SH-SY5Y (cell line): ENCODE measurements at regions not wholly inside any gene's neighbourhood (a gene's known extent, or its start where the extent isn't known, plus 50 kb on each side); places are given as distances from the start of the nearest gene placed in this dataset.

Experiments used
- GATA2 ChIP-seq: IDR thresholded peaks from 2 replicates; pipeline ENCODE4 v1.6.1; 2011; ENCODE audit warnings: mild to moderate bottlenecking, low read depth, low read length
- GATA3 ChIP-seq: IDR thresholded peaks from 2 replicates; pipeline ENCODE4 v1.6.1; 2011; ENCODE audit warnings: low read depth, mild to moderate bottlenecking, low read length, moderate library complexity

DNA sequence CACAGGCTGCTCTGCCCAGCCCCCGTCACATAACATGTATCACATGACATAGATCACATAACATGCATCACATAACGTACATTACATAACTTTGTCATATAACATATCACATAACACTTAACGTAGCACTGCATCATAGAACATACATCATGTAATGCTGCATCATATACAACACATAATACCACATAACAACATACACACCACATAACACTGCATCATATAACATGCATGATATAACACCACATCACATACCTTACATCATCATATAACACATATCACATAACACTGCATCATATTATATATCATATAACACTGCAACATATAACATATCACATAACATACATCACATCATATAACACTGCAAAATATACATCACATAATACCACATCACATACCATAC, 83.8 kb downstream of the AXIN2 start:
- TF ChIP-seq GATA2 (no peak), GATA3 (no peak)

DNA sequence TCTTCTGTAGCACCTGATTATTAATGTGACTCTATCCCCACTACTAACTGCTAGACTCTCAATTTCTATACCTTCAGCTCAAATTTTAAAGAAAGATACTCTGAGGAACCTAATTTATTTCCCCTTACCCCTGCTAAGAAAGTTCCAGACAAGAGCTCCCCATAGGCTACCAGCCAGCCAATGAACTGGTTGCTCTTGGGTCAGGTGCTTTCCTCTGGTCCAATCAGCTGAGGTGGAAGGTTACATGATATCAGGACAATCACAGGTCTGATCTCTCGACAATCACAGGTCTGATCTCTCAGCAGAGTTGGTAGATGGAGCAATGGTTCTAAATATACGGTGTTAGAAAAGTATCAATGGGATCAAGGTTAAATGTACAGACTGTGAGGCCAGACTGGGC, 86.8 kb downstream of the AXIN2 start:
- no peak for TF ChIP-seq GATA2
- no peak for TF ChIP-seq GATA3

DNA sequence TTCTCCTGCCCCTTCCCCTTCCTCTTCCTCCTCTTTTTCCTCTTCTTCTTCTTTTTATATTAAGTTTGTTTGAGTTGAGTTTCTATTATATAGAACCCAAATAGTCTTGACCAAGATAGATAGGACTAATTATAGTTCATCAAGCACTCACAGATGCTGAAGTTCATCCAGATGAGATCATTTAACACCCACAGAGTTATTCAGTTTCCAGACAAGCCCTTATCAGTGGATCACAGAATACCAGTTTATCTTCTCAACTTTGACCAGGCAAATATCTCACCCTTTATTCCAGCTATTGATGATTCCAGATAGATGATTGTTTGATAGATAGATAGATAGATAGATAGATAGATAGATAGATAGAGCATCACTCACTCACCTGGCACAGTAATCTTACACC, 87.5 kb downstream of the AXIN2 start:
- TF ChIP-seq GATA3 = no peak
- TF ChIP-seq GATA2 = no peak

DNA sequence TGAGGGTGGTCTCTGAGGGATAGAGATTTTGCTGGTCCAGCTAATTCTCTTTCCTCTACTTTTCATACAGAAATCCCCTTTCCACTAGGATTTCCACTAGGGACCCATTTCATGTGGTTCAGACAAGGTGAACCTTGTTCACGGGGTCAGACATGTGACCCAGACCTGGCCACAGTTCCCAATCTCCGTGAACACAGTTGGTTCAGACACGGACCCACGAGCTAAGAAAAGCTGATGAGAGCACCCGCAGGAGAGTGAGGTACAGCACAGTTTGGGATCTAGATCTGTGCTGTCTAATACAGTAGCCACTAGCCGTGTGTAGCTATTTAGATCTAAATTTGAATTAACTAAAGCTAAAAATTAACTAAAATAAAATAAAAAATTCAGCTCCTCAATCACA, 88.1 kb downstream of the AXIN2 start:
- TF ChIP-seq GATA3 (no peak), GATA2 (no peak)

DNA sequence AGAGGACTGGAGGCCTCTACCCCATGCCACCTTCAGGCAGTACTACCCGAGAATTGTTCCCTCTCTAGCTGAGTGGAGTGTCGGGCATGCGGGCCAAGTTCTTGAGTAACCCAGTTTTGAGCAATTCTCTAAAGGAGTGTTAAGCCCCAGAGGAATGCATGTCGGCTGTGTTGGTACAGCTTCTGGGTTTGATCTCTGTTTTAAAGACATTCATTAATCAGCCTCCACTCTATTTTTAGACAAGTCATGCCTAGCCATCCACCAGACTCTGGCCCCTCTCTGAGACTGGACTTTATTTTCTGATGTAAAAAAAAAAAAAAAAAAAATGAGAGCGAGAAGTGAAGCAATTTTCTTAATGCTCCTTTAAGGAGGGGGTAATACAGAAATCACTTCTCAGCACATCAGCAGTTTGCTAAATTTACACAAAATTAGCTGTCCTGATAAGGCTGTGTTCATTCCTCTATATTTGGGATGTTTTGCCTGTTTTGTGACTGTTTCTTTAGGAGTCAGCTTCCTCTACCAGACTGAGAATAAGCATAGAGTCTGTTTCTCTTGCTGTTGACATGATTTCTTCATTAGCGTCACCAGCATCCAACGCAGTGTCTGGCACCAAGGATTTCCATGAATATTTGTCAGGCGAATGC, 88.7 kb downstream of the AXIN2 start:
- no peak for TF ChIP-seq GATA3
- no peak for TF ChIP-seq GATA2

DNA sequence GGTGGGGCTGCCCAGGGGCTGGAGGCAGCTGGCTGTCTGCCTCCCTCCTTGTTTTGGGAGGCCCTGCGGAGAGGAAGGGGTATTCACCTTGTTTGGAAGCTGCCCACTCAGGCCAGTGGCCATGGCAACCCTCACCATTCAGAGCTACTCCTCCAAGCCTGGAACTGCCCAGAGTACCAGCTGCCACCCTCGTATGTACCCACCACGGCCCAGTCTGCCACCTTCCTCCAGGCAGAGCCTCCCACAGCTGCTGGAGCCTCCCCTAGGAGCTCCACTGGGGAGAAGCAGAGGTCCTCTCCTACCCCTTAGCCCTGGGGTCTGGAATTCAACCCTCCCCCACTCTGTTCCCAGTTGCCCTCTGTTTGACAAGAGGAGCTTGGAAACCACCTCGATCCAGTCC, 90.7 kb downstream of the AXIN2 start:
- TF ChIP-seq GATA2 (no peak), GATA3 (no peak)

DNA sequence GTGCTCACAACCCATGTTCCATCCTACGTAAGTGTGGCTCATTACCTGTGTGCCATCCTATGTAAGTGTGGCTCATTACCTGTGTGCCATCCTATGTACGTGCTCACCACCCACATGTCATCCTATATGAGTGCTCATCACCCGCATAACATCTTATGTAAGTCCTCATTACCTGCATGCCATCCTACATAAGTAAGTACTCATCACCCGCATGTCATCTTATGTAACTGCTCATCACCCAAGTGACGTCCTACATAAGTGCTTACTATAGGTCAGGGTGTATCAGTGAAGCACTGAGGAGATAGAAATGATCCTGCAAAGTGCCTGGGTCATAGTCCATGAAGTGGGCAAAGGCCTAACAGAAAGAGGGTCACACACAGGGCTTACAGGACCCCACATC, 93.1 kb downstream of the AXIN2 start:
- no peak for TF ChIP-seq GATA3
- TF ChIP-seq GATA2 = no peak

DNA sequence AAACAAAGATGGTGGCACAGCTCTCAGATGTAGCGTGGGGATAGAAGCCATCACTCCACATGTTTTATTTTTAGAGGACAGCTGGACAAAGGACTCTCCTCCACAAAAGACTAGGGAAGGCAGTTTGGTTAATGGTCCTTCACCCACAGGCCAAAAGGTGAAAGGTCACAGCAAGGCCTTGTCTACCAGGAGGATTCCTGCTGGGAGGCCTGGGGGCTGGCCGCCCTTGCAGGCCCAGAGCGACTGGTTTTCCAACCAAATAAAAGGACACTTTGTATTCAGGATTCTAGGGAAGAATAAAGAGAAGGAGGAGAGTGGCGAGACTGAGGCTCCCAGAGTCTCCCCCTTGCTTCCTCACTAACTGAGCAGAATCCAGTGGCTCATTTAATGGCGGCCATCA, 94.3 kb downstream of the AXIN2 start:
- TF ChIP-seq GATA2 = no peak
- no peak for TF ChIP-seq GATA3

DNA sequence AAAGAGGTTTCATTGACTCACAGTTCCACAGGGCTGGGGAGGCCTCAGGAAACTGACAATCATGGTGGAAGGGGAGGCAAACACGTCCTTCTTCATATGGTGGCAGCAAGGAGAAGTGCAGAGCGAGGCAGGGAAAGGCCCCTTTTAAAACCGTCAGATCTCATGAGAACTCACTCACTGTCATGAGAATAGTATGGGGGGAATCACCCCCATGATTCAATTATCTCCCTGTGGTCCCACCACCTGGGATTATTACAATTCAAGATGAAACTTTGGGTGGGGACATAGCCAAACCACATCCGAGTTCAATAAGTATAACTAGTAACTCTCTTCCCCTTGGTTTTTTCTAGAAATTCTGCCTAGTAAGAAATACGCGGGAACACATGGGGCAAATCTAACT, 94.9 kb downstream of the AXIN2 start:
- TF ChIP-seq GATA3 (no peak), GATA2 (no peak)

DNA sequence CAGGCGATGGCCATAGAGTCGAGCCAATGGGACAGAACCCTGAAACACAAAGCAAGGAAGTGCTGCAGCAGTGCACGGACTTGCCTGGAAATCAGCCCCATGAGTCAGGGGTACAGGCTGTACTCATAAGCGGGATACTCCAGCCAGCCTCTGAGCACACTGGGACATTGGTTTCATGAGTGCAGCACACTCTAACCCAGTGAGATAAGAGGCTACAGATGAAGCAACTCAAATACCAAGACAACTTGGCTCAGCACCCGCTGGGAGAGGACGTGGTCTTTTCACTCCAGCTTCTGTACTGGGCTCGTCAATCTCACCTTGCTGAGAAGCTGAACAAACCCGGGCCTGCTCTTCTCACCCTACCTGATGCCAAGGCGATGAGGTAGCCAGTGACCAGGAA, 98.2 kb downstream of the AXIN2 start:
- TF ChIP-seq GATA2 = no peak
- TF ChIP-seq GATA3 = no peak

DNA sequence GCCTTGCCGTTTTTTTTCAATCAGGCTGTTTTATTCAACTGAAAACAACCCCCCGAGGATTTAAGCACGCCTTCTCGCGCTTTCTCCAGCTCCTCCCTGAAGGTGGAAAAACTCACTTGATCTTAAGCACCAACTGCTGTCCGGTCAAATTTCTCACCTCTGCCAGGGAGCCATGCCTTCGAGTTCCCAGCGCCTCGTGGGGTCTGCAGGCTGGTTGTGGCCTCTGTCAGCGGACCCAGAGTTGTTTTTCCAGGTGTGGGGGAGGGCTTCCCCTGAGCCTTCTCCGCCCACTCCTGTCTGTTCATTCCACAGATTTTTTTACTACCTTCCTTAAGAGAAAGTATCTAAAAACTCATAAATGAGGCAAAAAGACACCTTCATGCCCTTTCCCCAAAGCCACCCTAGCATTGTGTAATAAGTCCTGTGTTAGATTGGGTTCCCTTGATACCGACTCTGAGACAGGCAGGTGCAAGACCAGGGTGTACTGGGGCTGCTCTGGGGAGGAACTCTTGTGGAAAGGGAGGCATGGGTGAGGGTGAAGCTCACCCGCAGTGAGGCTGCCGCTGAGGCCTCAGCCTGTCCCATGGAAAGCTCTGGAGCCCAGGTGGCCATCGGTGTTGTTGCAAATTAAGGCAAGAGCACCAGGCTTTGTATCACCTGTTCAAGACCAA, 101.6 kb downstream of the AXIN2 start:
- TF ChIP-seq GATA3 (no peak), GATA2 (no peak)

DNA sequence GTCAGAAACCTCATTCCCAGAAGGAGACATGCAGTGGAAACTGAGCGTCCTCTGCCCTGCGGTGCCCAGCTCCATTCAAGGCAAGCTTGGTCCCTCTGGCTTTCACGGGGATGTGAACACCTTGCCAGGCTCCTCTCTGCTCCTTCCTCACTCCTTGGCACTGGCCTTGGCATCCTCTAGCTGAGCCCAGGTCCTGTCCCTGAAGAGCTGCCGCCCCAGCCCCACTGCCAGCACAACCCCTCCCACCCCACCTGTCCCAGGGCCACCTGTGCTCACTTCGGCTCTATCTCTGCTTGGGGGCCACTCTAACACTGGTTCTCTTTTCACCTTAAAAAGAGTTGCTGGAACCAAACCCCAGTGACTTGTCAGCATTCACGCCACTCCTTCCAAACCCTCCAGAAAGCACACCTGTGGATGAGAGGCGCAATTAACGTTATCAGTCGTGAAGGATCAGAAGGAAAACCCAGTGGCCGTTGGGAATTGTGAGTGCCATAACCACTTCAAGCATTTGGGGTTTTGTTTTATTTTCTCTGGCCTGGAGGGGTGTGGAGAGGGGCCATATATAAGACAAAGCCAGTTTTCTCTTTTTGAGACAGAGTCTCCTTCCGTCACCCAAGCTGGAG, 103.7 kb downstream of the AXIN2 start:
- TF ChIP-seq GATA2 (no peak), GATA3 (no peak)

DNA sequence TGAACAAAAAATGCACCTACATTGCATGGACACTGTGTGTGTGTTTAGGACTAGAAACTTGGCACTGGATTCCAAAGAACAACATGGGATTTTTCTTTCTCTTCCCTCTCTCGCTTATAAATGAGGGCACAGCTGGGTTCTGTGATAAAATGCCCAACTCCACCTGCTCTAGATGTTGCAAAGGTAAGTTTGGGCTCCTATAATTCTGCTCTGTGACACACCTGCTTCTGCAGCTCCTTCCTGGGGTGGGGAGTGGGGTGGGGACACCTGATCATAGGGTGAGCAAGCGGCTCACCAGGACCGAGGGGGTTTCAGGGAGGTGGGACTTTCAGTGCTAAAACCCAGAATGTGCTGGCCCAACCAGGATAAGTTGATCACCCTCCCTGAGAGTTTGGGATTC, 104.3 kb downstream of the AXIN2 start:
- TF ChIP-seq GATA3 (no peak), GATA2 (no peak)

DNA sequence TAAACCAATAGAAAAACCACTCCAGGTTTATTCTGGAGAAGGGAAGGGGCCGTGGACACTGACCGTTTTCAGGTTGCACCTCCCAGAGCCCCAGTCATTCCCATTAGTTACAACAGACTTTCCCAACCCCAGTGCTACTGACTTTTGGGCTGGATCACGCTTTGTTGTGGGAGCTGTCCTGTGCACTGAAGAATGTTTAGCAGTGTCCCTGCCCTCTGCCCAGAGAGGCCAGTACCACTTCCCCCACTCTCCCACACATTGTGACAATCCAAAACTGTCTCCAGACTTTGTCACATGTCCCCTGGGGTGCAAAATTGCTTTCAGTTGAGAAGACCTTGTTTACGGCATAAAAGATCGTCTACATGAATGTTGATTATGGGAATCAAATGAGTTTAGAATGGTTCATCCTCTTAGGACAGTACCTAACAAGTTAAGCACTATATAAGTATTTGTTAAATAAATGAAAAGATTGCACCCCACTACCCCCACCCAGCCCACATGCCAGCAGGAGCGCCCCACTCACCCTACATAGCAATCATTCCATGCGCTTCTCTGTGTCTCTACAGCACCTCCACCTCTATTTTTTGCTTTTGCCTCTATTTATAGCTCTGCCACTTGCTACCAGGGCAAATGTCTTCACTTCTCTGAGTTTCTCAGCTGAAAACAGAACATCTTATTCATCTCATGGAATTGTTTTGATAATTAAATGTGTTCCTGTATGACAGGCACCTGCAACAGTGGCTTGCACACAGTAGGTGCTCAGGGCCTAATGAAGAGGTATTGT, 104.9 kb downstream of the AXIN2 start:
- TF ChIP-seq GATA3 = no peak
- TF ChIP-seq GATA2 = no peak
